IPS-NIHi7 (cell line): ENCODE measurements at regions not wholly inside any gene's neighbourhood (a gene's known extent, or its start where the extent isn't known, plus 50 kb on each side); places are given as distances from the start of the nearest gene placed in this dataset.

ENCODE experiments used
- DNase-seq: peaks from one replicate; pipeline ENCODE4 v3.0.0; 2012; ENCODE audit warnings: mixed read lengths; ENCODE audit errors: extremely low spot score

- no peak for DNase-seq
Observed at GRCh38 chr4:135605076-135605475, 1403.5 kb upstream of the PABPC4L start.

GRCh38 chr4:135604531-135604930 lies 1402.9 kb upstream of the PABPC4L start:
- no peak for DNase-seq

GRCh38 chr4:135601351-135601750 lies 1399.8 kb upstream of the PABPC4L start:
- DNase-seq, result no peak

GRCh38 chr4:135598151-135598550 lies 1396.6 kb upstream of the PABPC4L start:
- DNase-seq, result no peak

GRCh38 chr4:135594521-135594920 lies 1392.9 kb upstream of the PABPC4L start:
- DNase-seq, result no peak

- no peak for DNase-seq
Observed at GRCh38 chr4:135575041-135575440, 1373.5 kb upstream of the PABPC4L start.

- DNase-seq, result no peak
Observed at GRCh38 chr4:135573251-135573650, 1371.7 kb upstream of the PABPC4L start.

GRCh38 chr4:135564090-135564489 lies 1362.5 kb upstream of the PABPC4L start:
- no peak for DNase-seq

GRCh38 chr4:135553213-135553612 lies 1351.6 kb upstream of the PABPC4L start:
- DNase-seq, result no peak

- DNase-seq, result no peak
Observed at GRCh38 chr4:135552131-135552530, 1350.5 kb upstream of the PABPC4L start.

GRCh38 chr4:135548711-135549110 lies 1347.1 kb upstream of the PABPC4L start:
- DNase-seq, result no peak

- DNase-seq, result no peak
Observed at GRCh38 chr4:135545616-135546317, 1344.2 kb upstream of the PABPC4L start.

- DNase-seq, result no peak
Observed at GRCh38 chr4:135538698-135539097, 1337.1 kb upstream of the PABPC4L start.

- DNase-seq, result no peak
Observed at GRCh38 chr4:135533053-135533452, 1331.5 kb upstream of the PABPC4L start.

- DNase-seq, result no peak
Observed at GRCh38 chr4:135532132-135532531, 1330.5 kb upstream of the PABPC4L start.

- no peak for DNase-seq
Observed at GRCh38 chr4:135515295-135515694, 1313.7 kb upstream of the PABPC4L start.

- no peak for DNase-seq
Observed at GRCh38 chr4:135510582-135510981, 1309.0 kb upstream of the PABPC4L start.

- no peak for DNase-seq
Observed at GRCh38 chr4:135508006-135508714, 1306.6 kb upstream of the PABPC4L start.

- DNase-seq, result no peak
Observed at GRCh38 chr4:135497563-135498152, 1296.1 kb upstream of the PABPC4L start.

- DNase-seq, result no peak
Observed at GRCh38 chr4:135492439-135492838, 1290.8 kb upstream of the PABPC4L start.

GRCh38 chr4:135485371-135485770 lies 1283.8 kb upstream of the PABPC4L start:
- DNase-seq, result no peak

GRCh38 chr4:135476272-135476671 lies 1274.7 kb upstream of the PABPC4L start:
- DNase-seq, result no peak

GRCh38 chr4:135464311-135464710 lies 1262.7 kb upstream of the PABPC4L start:
- no peak for DNase-seq
